ENCODE measurements at regions not wholly inside any gene's neighbourhood (a gene's known extent, or its start where the extent isn't known, plus 50 kb on each side); places are given as distances from the start of the nearest gene placed in this dataset.

DNA sequence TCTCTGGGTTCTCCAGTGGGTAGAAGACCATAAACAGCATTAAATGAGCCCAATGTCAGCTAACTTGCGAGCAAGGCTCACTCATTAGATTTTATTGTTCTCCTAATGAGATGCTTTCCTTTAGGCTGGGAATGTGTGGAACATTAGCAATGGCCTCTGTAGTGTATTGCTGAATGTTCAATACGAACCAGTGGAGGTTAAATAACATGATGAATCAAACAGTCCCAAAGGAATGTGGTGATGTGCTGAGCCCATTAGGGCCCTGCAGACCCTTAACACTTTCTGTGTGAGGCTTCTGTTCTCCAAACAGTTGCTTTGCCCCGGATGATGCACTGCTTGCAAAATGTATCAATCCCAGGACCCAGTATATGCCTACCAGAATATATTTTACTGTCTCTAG, 225.5 kb downstream of the ATG4C start:
- no peaks in the 10 kb centered on the region for H3K36me3 ChIP-seq (ENCODE audit: insufficient read depth, low read length)
- H3K4me1 ChIP-seq (ENCODE audit: insufficient read depth, low read length, poor library complexity, severe bottlenecking), result no peaks in the 10 kb centered on the region
- H3K79me2 ChIP-seq (ENCODE audit: insufficient read depth, low read depth, low read length), result no peaks in the 10 kb centered on the region
- no TSS peak for BruUV-seq (replicated peaks)
- no peak overlapping the region for H3K27ac ChIP-seq (ENCODE audit: low read depth, low read length, poor library complexity, severe bottlenecking)
- no peaks in the 10 kb centered on the region for H4K20me1 ChIP-seq (ENCODE audit: insufficient read depth, low read length)
- intact Hi-C loops (cut with micrococcal nuclease; ENCODE audit: unreplicated experiment), result no loop called here
- no peak overlapping the region for H2AFZ ChIP-seq (ENCODE audit: low read length)
- ChIA-PET CTCF (ENCODE audit: unreplicated experiment) (no interaction called here), POLR2A (interaction anchor here (1.2 kb wide), 1 partner anchor 10 kb away, joined by 3 read pairs; no protein-coding TSS in a partner anchor)
- DNase-seq (ENCODE audit: low spot score), result no peak
- H3K4me2 ChIP-seq (ENCODE audit: low read length), result no peak overlapping the region
- no peaks in the 10 kb centered on the region for H3K9me2 ChIP-seq (ENCODE audit: insufficient read depth, low read length)
- TF ChIP-seq EZH2phosphoT487 (IDR thresholded peaks at IDR 0.05; ENCODE audit: borderline replicate concordance, low read depth, low read length), result no peak
- TF ChIP-seq, protein P1, sequence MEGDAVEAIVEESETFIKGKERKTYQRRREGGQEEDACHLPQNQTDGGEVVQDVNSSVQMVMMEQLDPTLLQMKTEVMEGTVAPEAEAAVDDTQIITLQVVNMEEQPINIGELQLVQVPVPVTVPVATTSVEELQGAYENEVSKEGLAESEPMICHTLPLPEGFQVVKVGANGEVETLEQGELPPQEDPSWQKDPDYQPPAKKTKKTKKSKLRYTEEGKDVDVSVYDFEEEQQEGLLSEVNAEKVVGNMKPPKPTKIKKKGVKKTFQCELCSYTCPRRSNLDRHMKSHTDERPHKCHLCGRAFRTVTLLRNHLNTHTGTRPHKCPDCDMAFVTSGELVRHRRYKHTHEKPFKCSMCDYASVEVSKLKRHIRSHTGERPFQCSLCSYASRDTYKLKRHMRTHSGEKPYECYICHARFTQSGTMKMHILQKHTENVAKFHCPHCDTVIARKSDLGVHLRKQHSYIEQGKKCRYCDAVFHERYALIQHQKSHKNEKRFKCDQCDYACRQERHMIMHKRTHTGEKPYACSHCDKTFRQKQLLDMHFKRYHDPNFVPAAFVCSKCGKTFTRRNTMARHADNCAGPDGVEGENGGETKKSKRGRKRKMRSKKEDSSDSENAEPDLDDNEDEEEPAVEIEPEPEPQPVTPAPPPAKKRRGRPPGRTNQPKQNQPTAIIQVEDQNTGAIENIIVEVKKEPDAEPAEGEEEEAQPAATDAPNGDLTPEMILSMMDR (conservative IDR thresholded peaks at IDR 0.05; ENCODE audit: low read length), result no peak
- H3K9me3 ChIP-seq (ENCODE audit: low read length), result no peaks in the 10 kb centered on the region
- no peak overlapping the region for H3K4me3 ChIP-seq (ENCODE audit: low read depth, low read length, poor library complexity, severe bottlenecking)

DNA sequence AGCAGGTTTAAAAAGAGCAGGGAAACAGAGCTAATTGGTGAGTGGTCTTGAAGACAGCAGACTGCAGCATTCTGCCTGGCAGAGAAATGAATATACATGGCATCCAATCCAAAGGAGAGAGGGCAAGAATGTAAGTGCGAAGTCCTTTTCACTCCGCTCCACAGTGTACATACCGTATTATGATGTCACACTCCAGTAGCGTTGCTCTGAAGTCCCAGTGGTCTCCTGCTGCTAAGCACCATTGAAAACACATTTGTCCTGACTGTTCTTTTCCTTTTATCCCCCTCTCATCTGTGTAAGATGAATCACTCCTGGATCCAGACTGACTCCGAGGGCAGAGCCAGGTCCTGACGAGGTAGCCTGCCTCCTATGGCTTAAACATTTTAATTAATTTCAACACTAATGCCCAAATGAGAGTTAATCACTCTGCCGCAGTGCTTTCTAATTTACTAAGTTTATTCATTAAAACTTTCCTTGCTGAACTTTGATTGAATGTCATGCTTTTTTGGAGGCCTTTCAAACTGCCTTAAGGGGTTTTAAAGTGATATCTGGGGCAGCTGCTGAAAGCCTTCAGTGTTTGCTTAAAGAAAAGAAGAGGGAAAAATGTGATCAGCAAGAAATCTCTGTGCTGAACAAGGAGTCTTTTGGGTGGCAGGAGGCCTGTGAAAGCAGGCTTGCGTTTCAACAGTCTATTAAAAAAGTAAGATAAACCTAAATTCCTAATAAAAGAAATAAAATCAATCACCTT, 227.2 kb downstream of the ATG4C start:
- no peak for DNase-seq (ENCODE audit: low spot score)
- Histone ChIP-seq H3K27ac (ENCODE audit: low read depth, low read length, poor library complexity, severe bottlenecking) (no peak overlapping the region), H3K9me3 (ENCODE audit: low read length) (no peaks in the 10 kb centered on the region), H3K36me3 (ENCODE audit: insufficient read depth, low read length) (no peaks in the 10 kb centered on the region), H3K4me3 (ENCODE audit: low read depth, low read length, poor library complexity, severe bottlenecking) (no peak overlapping the region), H3K4me1 (ENCODE audit: insufficient read depth, low read length, poor library complexity, severe bottlenecking) (no peaks in the 10 kb centered on the region), H3K9me2 (ENCODE audit: insufficient read depth, low read length) (no peaks in the 10 kb centered on the region), H3K79me2 (ENCODE audit: insufficient read depth, low read depth, low read length) (no peaks in the 10 kb centered on the region), H3K4me2 (ENCODE audit: low read length) (no peak overlapping the region), H2AFZ (ENCODE audit: low read length) (no peak overlapping the region), H4K20me1 (ENCODE audit: insufficient read depth, low read length) (no peaks in the 10 kb centered on the region)
- intact Hi-C loops (cut with micrococcal nuclease; ENCODE audit: unreplicated experiment), result no loop called here
- no peak for TF ChIP-seq EZH2phosphoT487 (IDR thresholded peaks at IDR 0.05; ENCODE audit: borderline replicate concordance, low read depth, low read length)
- TF ChIP-seq, protein P1 (conservative IDR thresholded peaks at IDR 0.05; ENCODE audit: low read length), result no peak
- no TSS peak for BruUV-seq (replicated peaks)
- CTCF ChIA-PET (ENCODE audit: unreplicated experiment), result no interaction called here
- POLR2A ChIA-PET, result interaction anchor here (0.6 kb wide), 1 partner anchor 327 kb away, joined by 3 read pairs; no protein-coding TSS in a partner anchor

DNA sequence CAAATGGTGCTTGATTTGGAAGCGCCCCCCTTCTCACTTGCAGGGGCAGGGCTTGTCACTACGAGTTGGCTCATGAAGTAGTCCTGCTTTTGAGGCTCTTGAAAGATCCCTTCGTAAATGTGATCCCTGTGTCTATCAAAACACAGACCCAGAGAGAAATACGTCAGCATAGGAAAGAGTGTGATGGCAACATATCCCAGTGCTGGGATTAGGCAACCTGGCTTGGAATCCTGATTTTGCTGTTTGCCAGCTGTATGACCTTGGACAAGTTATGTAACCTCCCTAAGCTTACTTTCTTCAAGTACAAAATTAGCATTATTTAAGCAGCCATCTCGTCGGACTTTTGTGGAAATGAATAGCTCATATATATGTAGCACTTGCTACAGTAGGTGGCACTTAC, 228.4 kb downstream of the ATG4C start:
- Histone ChIP-seq H4K20me1 (ENCODE audit: insufficient read depth, low read length) (no peaks in the 10 kb centered on the region), H3K4me2 (ENCODE audit: low read length) (no peak overlapping the region), H3K79me2 (ENCODE audit: insufficient read depth, low read depth, low read length) (no peaks in the 10 kb centered on the region), H3K9me2 (ENCODE audit: insufficient read depth, low read length) (no peaks in the 10 kb centered on the region), H3K4me1 (ENCODE audit: insufficient read depth, low read length, poor library complexity, severe bottlenecking) (no peaks in the 10 kb centered on the region), H2AFZ (ENCODE audit: low read length) (no peak overlapping the region), H3K27ac (ENCODE audit: low read depth, low read length, poor library complexity, severe bottlenecking) (no peak overlapping the region), H3K4me3 (ENCODE audit: low read depth, low read length, poor library complexity, severe bottlenecking) (no peak overlapping the region), H3K36me3 (ENCODE audit: insufficient read depth, low read length) (no peaks in the 10 kb centered on the region), H3K9me3 (ENCODE audit: low read length) (no peaks in the 10 kb centered on the region)
- no peak for DNase-seq (ENCODE audit: low spot score)
- ChIA-PET POLR2A (interaction anchor here (0.5 to 0.7 kb wide), 3 partner anchors 54 to 387 kb away, joined by 3 read pairs; no protein-coding TSS in a partner anchor), CTCF (ENCODE audit: unreplicated experiment) (no interaction called here)
- BruUV-seq (replicated peaks), result no TSS peak
- TF ChIP-seq, protein P1 (conservative IDR thresholded peaks at IDR 0.05; ENCODE audit: low read length), result no peak
- TF ChIP-seq EZH2phosphoT487 (IDR thresholded peaks at IDR 0.05; ENCODE audit: borderline replicate concordance, low read depth, low read length), result no peak
- intact Hi-C loops (cut with micrococcal nuclease; ENCODE audit: unreplicated experiment), result no loop called here

Measured in OCI-LY7 (cell line).